WTC11 (cell line): ENCODE measurements at regions not wholly inside any gene's neighbourhood (a gene's known extent, or its start where the extent isn't known, plus 50 kb on each side); places are given as distances from the start of the nearest gene placed in this dataset.

Source experiments
- ATAC-seq: fragments of 200-7000 bp; cut with Tn5 transposase; 2 replicates; pipeline ENCODE4 v1.10.0; 2021; ENCODE audit warnings: mild to moderate bottlenecking, moderate library complexity
- CTCF ChIA-PET: fragments of 300-600 bp; sonication (Branson Sonifier 250); formaldehyde crosslinking; loops from one replicate; lab custom pipeline; 2021; ENCODE audit warnings: antibody characterized with exemption; lab: Charles Lee
- POLR2A ChIA-PET: fragments of 350-600 bp; sonication (Branson Sonifier 250); formaldehyde crosslinking; loops from one replicate; lab custom pipeline; 2021; ENCODE audit warnings: antibody characterized with exemption; lab: Charles Lee
- DNase-seq: peaks from one replicate; pipeline ENCODE4 v3.0.0; 2021; ENCODE audit warnings: low spot score
- H3K27ac Mint-ChIP-seq: 2 replicates; pipeline ENCODE4 v1.8.0; 2021; ENCODE audit warnings: mixed read lengths
- H3K27me3 Mint-ChIP-seq: 2 replicates; pipeline ENCODE4 v1.8.0; 2021; ENCODE audit warnings: low read depth, mild to moderate bottlenecking, moderate library complexity, mixed read lengths
- H3K36me3 Mint-ChIP-seq: 2 replicates; pipeline ENCODE4 v1.8.0; 2021; ENCODE audit warnings: mixed read lengths
- H3K4me1 Mint-ChIP-seq: 2 replicates; pipeline ENCODE4 v1.8.0; 2022; ENCODE audit warnings: mixed read lengths
- H3K4me3 Mint-ChIP-seq: 2 replicates; pipeline ENCODE4 v1.8.0; 2021; ENCODE audit warnings: mild to moderate bottlenecking, moderate library complexity, mixed read lengths
- H3K9me3 Mint-ChIP-seq: 2 replicates; pipeline ENCODE4 v1.8.0; 2021; ENCODE audit warnings: mixed read lengths
- ELF4 ChIP-seq: sonication (generic); formaldehyde crosslinking; IDR thresholded peaks from 2 replicates; pipeline ENCODE4 v1.8.1; 2022; ENCODE audit warnings: low read depth, mild to moderate bottlenecking, moderate library complexity, missing genetic modification reagents
- JAZF1 ChIP-seq: fragments of 250-450 bp; sonication (Bioruptor Pico); IDR thresholded peaks from 2 replicates; pipeline ENCODE4 v1.9.0; 2021; ENCODE audit warnings: moderate library complexity, mild to moderate bottlenecking, inconsistent platforms
- MYBL2 ChIP-seq: sonication (generic); formaldehyde crosslinking; IDR thresholded peaks from 2 replicates; pipeline ENCODE4 v1.8.1; 2023; ENCODE audit warnings: mild to moderate bottlenecking, moderate library complexity, missing genetic modification reagents
- NFATC4 ChIP-seq: fragments of 250-450 bp; sonication (Bioruptor Pico); IDR thresholded peaks from 2 replicates; pipeline ENCODE4 v1.9.0; 2021; ENCODE audit warnings: mild to moderate bottlenecking
- OVOL2 ChIP-seq: fragments of 250-450 bp; sonication (Bioruptor Pico); IDR thresholded peaks from 2 replicates; pipeline ENCODE4 v1.9.0; 2021; ENCODE audit warnings: mild to moderate bottlenecking, borderline replicate concordance
- PRRX2 ChIP-seq: fragments of 250-450 bp; sonication (Bioruptor Pico); IDR thresholded peaks from 2 replicates; pipeline ENCODE4 v1.8.0; 2021; ENCODE audit warnings: mild to moderate bottlenecking
- TEAD4 ChIP-seq: sonication (generic); formaldehyde crosslinking; IDR thresholded peaks from 2 replicates; pipeline ENCODE4 v1.8.0; 2022; ENCODE audit warnings: mild to moderate bottlenecking, missing genetic modification reagents
- ZNF121 ChIP-seq: sonication (generic); formaldehyde crosslinking; IDR thresholded peaks from 2 replicates; pipeline ENCODE4 v1.8.0; 2023; ENCODE audit warnings: missing genetic modification reagents
- ZNF138 ChIP-seq: sonication (generic); formaldehyde crosslinking; conservative IDR thresholded peaks from 2 replicates; pipeline ENCODE4 v1.8.1; 2022; ENCODE audit warnings: mild to moderate bottlenecking, moderate library complexity, missing genetic modification reagents
- TF ChIP-seq, protein P1 (sequence below): sonication (generic); formaldehyde crosslinking; IDR thresholded peaks from 2 replicates; pipeline ENCODE4 v1.8.0; 2023; ENCODE audit warnings: missing genetic modification reagents, mild to moderate bottlenecking, borderline replicate concordance
- TF ChIP-seq, protein P2 (sequence below): fragments of 250-450 bp; sonication (Bioruptor Pico); IDR thresholded peaks from 2 replicates; pipeline ENCODE4 v2.1.2; 2022; ENCODE audit warnings: mild to moderate bottlenecking, moderate library complexity
- TF ChIP-seq, protein P3 (sequence below): fragments of 250-450 bp; sonication (Bioruptor Pico); conservative IDR thresholded peaks from 2 replicates; pipeline ENCODE4 v1.9.0; 2021; ENCODE audit warnings: mild to moderate bottlenecking
- TF ChIP-seq, protein P4 (sequence below): sonication (generic); formaldehyde crosslinking; conservative IDR thresholded peaks from 2 replicates; pipeline ENCODE4 v1.8.1; 2022; ENCODE audit warnings: mild to moderate bottlenecking, missing genetic modification reagents
- TF ChIP-seq, protein P5 (sequence below): sonication (generic); formaldehyde crosslinking; IDR thresholded peaks from 2 replicates; pipeline ENCODE4 v1.8.0; 2022; ENCODE audit warnings: mild to moderate bottlenecking, missing genetic modification reagents
- TF ChIP-seq, protein P6 (sequence below): sonication (generic); formaldehyde crosslinking; IDR thresholded peaks from 2 replicates; pipeline ENCODE4 v1.8.1; 2023; ENCODE audit warnings: mild to moderate bottlenecking, missing genetic modification reagents
- TF ChIP-seq, protein P7 (sequence below): fragments of 250-450 bp; sonication (Bioruptor Pico); IDR thresholded peaks from 2 replicates; pipeline ENCODE4 v1.9.0; 2021; ENCODE audit warnings: moderate library complexity, mild to moderate bottlenecking, inconsistent platforms, borderline replicate concordance

DNA sequence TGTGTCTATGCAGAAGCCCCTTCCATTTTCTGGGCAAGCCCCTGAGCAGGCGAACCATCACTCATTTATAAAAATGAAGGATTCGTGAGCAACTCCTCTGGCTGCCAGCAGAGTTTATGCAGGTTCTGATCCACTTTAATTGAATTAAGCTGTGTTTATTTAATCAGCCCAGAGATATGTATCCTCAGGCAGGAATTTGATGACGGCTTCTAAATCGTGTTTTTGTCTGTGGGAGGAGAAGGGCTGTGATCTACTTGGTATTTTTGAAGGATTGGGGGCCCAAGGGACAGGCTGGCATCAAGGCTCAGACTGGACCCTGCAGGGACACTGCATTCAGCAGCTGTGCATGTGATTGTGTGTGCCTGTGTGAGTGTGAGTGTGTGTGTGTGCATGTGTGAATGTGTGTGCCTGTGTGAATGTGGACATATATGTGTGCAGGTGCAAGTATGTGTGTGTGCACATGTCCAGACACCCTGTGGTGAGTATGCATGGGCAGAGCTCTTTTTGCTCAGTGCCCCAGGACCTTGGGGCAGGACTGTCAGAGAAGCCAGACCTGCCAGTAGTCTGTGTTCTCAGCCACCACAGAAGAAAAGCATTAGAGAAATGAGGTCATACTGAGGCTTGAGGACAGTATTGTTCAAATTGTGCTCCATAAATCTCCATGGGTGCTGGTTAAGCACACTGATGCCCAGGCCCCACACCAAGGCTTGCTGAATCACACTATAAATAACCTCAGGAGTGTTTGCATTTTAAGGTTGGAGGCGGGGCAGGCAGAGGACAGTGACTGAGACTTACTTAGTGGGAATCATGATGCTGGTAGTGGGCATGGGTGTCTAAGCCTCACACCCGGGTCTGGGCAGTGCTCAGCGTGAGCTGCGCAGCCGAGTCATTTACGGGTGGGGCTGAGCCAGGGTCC lies 164.0 kb downstream of the CARTPT start:
- TF ChIP-seq JAZF1 (CRISPR knock-in tag) (no peak), PRRX2 (CRISPR knock-in tag) (no peak), OVOL2 (CRISPR knock-in tag) (no peak)
- TF ChIP-seq, protein P1, sequence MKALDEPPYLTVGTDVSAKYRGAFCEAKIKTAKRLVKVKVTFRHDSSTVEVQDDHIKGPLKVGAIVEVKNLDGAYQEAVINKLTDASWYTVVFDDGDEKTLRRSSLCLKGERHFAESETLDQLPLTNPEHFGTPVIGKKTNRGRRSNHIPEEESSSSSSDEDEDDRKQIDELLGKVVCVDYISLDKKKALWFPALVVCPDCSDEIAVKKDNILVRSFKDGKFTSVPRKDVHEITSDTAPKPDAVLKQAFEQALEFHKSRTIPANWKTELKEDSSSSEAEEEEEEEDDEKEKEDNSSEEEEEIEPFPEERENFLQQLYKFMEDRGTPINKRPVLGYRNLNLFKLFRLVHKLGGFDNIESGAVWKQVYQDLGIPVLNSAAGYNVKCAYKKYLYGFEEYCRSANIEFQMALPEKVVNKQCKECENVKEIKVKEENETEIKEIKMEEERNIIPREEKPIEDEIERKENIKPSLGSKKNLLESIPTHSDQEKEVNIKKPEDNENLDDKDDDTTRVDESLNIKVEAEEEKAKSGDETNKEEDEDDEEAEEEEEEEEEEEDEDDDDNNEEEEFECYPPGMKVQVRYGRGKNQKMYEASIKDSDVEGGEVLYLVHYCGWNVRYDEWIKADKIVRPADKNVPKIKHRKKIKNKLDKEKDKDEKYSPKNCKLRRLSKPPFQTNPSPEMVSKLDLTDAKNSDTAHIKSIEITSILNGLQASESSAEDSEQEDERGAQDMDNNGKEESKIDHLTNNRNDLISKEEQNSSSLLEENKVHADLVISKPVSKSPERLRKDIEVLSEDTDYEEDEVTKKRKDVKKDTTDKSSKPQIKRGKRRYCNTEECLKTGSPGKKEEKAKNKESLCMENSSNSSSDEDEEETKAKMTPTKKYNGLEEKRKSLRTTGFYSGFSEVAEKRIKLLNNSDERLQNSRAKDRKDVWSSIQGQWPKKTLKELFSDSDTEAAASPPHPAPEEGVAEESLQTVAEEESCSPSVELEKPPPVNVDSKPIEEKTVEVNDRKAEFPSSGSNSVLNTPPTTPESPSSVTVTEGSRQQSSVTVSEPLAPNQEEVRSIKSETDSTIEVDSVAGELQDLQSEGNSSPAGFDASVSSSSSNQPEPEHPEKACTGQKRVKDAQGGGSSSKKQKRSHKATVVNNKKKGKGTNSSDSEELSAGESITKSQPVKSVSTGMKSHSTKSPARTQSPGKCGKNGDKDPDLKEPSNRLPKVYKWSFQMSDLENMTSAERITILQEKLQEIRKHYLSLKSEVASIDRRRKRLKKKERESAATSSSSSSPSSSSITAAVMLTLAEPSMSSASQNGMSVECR (CRISPR knock-in tag) = no peak
- no peak overlapping the region for H3K27ac Mint-ChIP-seq
- ATAC-seq (no peak), DNase-seq (no peak)
- peaks cover 2% of the 10 kb centered on the region; the same call in 1 of the 2 replicates for H3K27me3 Mint-ChIP-seq
- no peaks in the 10 kb centered on the region for H3K36me3 Mint-ChIP-seq
- POLR2A ChIA-PET = no interaction called here
- H3K4me1 Mint-ChIP-seq = no peaks in the 10 kb centered on the region
- H3K4me3 Mint-ChIP-seq = no peak overlapping the region
- peaks cover 18% of the 10 kb centered on the region for H3K9me3 Mint-ChIP-seq
- CTCF ChIA-PET = no interaction called here

DNA sequence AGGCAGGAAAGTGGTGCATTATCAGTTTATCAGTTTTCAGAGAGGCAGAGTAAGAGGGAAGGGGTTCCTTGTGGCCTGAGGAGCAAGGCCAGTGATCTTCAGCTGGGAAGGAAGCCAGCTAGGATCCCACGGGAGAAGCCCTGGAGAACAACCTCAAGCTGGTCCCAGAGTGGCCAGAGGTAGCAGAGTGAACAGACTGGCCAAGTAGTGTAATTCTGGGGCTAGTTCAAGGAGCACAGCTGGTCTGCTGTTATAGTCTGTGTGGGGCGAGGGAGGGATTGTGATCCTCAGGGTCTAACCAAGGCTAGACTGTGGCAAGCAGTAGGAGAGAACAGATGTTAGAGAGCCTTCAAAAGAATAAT lies 164.6 kb downstream of the CARTPT start:
- ChIA-PET POLR2A (no interaction called here), CTCF (no interaction called here)
- Mint-ChIP-seq H3K9me3 (peaks cover 23% of the 10 kb centered on the region), H3K36me3 (no peaks in the 10 kb centered on the region), H3K4me3 (no peak overlapping the region), H3K27me3 (peaks cover 8% of the 10 kb centered on the region), H3K4me1 (no peaks in the 10 kb centered on the region), H3K27ac (no peak overlapping the region)
- TF ChIP-seq, protein P2, sequence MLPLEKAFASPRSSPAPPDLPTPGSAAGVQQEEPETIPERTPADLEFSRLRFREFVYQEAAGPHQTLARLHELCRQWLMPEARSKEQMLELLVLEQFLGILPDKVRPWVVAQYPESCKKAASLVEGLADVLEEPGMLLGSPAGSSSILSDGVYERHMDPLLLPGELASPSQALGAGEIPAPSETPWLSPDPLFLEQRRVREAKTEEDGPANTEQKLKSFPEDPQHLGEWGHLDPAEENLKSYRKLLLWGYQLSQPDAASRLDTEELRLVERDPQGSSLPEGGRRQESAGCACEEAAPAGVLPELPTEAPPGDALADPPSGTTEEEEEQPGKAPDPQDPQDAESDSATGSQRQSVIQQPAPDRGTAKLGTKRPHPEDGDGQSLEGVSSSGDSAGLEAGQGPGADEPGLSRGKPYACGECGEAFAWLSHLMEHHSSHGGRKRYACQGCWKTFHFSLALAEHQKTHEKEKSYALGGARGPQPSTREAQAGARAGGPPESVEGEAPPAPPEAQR (CRISPR knock-in tag) = no peak
- TF ChIP-seq, protein P3, sequence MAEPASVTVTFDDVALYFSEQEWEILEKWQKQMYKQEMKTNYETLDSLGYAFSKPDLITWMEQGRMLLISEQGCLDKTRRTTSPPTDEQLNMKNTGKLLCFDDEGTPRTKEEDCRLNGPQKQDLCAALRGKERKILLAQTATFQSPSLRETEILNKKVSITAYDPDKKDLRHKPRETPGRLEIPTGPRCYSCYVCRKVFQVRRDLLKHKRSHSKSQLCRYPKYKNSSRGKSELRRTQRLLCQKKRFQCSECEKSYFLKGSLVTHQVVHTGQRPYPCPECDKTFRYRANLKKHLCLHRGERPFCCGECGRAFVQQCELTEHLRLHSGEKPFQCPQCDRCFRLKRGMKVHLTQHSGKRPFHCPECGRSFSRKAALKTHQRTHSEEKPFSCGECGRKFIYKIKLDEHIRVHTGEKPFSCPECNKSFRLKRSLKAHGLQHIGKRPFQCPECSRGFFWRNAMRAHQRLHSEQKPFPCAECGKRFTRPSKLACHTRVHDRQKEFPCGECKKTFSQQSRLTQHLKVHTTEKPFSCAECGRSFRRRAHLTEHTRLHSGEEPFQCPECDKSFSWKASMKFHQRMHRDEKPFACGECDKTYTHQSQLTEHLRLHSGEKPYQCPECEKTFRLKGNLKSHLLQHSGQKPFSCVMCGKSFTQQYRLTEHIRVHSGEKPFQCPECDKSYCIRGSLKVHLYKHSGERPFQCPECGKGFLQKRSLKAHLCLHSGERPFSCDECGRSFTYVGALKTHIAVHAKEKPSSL (CRISPR knock-in tag) = no peak
- TF ChIP-seq, protein P4, sequence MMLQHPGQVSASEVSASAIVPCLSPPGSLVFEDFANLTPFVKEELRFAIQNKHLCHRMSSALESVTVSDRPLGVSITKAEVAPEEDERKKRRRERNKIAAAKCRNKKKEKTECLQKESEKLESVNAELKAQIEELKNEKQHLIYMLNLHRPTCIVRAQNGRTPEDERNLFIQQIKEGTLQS = no peak
- no peak for TF ChIP-seq ZNF138
- TF ChIP-seq, protein P5, sequence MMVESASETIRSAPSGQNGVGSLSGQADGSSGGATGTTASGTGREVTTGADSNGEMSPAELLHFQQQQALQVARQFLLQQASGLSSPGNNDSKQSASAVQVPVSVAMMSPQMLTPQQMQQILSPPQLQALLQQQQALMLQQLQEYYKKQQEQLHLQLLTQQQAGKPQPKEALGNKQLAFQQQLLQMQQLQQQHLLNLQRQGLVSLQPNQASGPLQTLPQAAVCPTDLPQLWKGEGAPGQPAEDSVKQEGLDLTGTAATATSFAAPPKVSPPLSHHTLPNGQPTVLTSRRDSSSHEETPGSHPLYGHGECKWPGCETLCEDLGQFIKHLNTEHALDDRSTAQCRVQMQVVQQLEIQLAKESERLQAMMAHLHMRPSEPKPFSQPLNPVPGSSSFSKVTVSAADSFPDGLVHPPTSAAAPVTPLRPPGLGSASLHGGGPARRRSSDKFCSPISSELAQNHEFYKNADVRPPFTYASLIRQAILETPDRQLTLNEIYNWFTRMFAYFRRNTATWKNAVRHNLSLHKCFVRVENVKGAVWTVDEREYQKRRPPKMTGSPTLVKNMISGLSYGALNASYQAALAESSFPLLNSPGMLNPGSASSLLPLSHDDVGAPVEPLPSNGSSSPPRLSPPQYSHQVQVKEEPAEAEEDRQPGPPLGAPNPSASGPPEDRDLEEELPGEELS = no peak
- TF ChIP-seq ELF4 (CRISPR knock-in tag) = no peak
- no peak for ATAC-seq
- no peak for DNase-seq

DNA sequence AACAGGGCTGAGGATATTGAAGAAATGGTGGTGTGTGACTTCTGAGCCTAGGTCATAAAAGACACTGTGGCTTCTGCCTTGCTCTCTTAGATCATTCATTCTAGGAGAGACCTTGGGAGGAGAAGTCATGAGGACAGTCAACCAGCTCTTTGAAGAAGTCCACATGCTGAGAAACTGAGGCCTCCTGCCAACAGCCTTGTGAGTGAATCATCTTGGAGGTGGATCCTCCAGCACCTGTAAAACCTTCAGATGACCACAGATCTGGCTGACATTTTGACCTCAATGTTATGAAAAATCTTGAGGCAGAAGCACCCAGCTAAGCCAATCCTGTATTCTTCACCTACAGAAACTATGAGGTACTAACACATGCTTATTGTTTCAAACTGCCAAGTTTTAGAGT lies 165.9 kb downstream of the CARTPT start:
- H3K9me3 Mint-ChIP-seq = peaks cover 31% of the 10 kb centered on the region
- H3K4me1 Mint-ChIP-seq = no peaks in the 10 kb centered on the region
- H3K36me3 Mint-ChIP-seq = no peaks in the 10 kb centered on the region
- DNase-seq (no peak), ATAC-seq (no peak)
- H3K27me3 Mint-ChIP-seq = peaks cover 20% of the 10 kb centered on the region
- H3K27ac Mint-ChIP-seq = no peak overlapping the region
- ChIA-PET CTCF (no interaction called here), POLR2A (no interaction called here)
- no peak overlapping the region for H3K4me3 Mint-ChIP-seq
- TF ChIP-seq, protein P6, sequence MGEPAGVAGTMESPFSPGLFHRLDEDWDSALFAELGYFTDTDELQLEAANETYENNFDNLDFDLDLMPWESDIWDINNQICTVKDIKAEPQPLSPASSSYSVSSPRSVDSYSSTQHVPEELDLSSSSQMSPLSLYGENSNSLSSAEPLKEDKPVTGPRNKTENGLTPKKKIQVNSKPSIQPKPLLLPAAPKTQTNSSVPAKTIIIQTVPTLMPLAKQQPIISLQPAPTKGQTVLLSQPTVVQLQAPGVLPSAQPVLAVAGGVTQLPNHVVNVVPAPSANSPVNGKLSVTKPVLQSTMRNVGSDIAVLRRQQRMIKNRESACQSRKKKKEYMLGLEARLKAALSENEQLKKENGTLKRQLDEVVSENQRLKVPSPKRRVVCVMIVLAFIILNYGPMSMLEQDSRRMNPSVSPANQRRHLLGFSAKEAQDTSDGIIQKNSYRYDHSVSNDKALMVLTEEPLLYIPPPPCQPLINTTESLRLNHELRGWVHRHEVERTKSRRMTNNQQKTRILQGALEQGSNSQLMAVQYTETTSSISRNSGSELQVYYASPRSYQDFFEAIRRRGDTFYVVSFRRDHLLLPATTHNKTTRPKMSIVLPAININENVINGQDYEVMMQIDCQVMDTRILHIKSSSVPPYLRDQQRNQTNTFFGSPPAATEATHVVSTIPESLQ (CRISPR knock-in tag) = no peak
- TF ChIP-seq MYBL2 (CRISPR knock-in tag) (no peak), ZNF121 (CRISPR knock-in tag) (no peak), TEAD4 (CRISPR knock-in tag) (no peak), NFATC4 (no peak)
- TF ChIP-seq, protein P7, sequence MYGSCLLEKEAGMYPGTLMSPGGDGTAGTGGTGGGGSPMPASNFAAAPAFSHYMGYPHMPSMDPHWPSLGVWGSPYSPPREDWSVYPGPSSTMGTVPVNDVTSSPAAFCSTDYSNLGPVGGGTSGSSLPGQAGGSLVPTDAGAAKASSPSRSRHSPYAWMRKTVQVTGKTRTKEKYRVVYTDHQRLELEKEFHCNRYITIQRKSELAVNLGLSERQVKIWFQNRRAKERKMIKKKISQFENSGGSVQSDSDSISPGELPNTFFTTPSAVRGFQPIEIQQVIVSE (CRISPR knock-in tag) = no peak
